ENCODE measurements at regions not wholly inside any gene's neighbourhood (a gene's known extent, or its start where the extent isn't known, plus 50 kb on each side); places are given as distances from the start of the nearest gene placed in this dataset.

DNA sequence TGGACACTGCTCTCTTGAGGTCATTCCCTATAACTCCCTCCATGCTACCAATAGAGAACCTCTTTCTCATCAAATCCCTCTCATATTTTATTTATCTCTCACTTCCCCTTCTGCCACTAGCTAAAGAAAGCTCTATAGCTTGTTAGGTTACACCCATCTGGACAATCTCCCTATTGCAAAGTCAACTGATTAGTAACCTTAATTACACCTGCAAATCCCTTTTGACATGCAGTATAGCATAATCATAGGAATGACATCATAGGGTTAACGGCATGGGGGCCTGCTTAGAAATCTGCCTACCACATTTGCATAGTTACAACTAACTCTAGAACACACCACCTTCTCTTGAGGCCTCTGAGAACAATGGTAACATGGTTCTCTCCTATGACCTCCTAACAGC lies 181.2 kb downstream of the EMP1 start:
- Histone ChIP-seq H3K4me1 (no peaks in the 10 kb centered on the region), H3K36me3 (no peaks in the 10 kb centered on the region), H3K9me3 (peaks cover 0 to 15% of the 10 kb centered on the region in 2 donors), H3K4me3 (no peak overlapping the region), H3K27me3 (no peaks in the 10 kb centered on the region), H3K27ac (no peak overlapping the region)
- TF ChIP-seq, protein P1, sequence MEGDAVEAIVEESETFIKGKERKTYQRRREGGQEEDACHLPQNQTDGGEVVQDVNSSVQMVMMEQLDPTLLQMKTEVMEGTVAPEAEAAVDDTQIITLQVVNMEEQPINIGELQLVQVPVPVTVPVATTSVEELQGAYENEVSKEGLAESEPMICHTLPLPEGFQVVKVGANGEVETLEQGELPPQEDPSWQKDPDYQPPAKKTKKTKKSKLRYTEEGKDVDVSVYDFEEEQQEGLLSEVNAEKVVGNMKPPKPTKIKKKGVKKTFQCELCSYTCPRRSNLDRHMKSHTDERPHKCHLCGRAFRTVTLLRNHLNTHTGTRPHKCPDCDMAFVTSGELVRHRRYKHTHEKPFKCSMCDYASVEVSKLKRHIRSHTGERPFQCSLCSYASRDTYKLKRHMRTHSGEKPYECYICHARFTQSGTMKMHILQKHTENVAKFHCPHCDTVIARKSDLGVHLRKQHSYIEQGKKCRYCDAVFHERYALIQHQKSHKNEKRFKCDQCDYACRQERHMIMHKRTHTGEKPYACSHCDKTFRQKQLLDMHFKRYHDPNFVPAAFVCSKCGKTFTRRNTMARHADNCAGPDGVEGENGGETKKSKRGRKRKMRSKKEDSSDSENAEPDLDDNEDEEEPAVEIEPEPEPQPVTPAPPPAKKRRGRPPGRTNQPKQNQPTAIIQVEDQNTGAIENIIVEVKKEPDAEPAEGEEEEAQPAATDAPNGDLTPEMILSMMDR (IDR thresholded peaks at IDR 0.05), result no peak
- no peak for DNase-seq (ENCODE audit: low spot score)

DNA sequence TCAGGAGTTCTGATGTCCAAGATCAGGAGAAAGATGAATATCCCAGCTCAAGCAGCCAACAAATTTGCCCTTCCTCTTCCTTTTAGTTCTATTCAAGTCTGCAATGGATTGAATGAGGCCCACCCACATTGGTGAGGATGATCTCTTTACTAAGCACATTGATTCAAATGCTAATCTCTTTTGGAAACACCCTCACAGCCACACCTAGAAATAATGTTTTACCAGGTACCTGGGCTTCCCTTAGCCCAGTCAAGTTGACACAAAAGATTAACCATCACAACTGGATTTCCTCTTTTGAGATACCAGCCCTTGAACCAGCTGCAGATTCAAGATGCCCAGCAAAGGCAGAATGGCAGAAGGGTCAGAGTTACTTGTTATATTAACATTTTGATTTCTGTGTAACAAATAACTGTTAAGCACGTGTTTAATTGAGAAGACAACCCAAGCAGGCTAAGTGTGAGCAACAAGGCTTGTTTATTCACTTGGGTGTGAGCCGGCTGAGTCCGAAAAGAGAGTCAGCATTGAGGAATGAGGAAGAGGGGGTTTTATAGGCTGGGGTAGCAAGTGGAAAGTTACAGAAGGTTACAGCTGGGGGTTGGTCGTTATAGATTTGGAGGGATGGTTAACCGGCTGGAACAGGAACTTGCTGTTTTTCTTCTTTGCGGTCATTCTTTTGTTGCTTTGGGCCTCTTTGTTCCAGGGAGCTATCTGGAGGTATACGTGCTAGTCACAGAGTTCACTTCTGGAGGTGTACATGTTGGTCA lies 180.3 kb downstream of the EMP1 start:
- Histone ChIP-seq H3K27me3 (no peaks in the 10 kb centered on the region), H3K27ac (no peak overlapping the region), H3K36me3 (no peaks in the 10 kb centered on the region), H3K4me1 (no peaks in the 10 kb centered on the region), H3K4me3 (no peak overlapping the region), H3K9me3 (peaks cover 0 to 15% of the 10 kb centered on the region in 2 donors)
- TF ChIP-seq, protein P1 (IDR thresholded peaks at IDR 0.05), result no peak
- no peak for DNase-seq (ENCODE audit: low spot score)

DNA sequence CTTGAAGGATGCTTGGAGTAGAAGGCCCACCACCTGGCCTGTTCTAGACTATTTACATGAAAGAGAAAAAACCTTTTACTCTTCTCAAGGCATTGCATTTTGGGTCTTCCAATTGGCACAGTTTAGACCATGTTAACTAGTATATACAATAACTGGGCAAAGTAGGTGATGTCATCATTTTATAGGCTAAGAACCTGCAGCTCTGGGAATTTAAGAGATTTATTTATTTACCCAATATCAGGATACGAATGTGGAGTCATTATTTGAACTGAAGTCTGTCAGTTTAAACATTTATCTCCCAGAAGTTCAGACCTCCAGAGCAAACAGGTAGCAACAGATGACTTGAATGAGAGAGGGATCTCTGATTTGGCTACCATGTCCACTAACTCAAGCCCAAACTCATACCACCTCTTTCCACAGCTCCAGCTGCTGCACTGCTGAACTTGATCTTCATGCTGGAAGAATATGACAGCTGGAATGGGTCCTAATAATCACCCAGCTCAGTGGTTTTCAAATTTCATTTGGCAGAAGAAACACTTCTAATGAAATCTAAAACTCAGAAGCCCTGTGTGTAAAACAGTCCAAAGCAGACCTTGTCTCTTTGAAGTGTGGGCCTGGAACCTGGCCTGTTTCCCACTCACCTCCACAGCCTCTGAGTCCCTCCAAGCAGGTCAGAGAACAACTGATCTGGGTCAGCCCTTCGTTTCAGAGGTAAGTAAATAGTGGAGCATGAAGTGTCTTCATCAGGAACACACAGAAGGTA lies 179.2 kb downstream of the EMP1 start:
- H3K36me3 ChIP-seq, result no peaks in the 10 kb centered on the region

DNA sequence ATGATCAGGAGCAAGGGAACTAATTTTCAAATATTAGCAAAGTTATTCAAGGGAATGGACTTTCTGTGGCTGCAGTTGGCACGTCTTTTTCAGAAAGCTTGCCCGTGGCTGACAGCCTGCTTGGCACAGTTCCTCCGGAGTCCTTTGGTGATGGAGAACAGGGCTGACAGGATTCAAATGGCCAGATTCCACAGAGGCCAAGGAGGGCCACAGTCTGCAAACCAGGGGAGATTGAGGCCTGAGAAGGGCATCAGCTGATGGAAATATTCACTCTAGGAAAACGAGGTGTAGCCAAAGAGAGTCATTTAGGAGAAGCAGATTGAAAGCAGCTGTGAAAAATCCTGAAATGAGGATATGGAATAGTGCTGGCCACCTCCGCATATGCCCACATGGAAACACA lies 178.3 kb downstream of the EMP1 start:
- Histone ChIP-seq H3K27ac (no peak overlapping the region), H3K4me1 (no peaks in the 10 kb centered on the region), H3K4me3 (no peak overlapping the region), H3K27me3 (no peaks in the 10 kb centered on the region), H3K36me3 (no peaks in the 10 kb centered on the region), H3K9me3 (peaks cover 0 to 15% of the 10 kb centered on the region in 2 donors)
- TF ChIP-seq, protein P1 (IDR thresholded peaks at IDR 0.05), result no peak
- no peak for DNase-seq (ENCODE audit: low spot score)

More for the DNA sequence above, 179.2 kb downstream of the EMP1 start:
- DNase-seq (ENCODE audit: low spot score), result no peak
- H3K9me3 ChIP-seq, result peaks cover 0 to 15% of the 10 kb centered on the region in 2 donors
- H3K4me1 ChIP-seq, result no peaks in the 10 kb centered on the region
- no peak overlapping the region for H3K4me3 ChIP-seq
- TF ChIP-seq, protein P1 (IDR thresholded peaks at IDR 0.05), result no peak
- H3K27ac ChIP-seq, result no peak overlapping the region
- no peaks in the 10 kb centered on the region for H3K27me3 ChIP-seq

DNA sequence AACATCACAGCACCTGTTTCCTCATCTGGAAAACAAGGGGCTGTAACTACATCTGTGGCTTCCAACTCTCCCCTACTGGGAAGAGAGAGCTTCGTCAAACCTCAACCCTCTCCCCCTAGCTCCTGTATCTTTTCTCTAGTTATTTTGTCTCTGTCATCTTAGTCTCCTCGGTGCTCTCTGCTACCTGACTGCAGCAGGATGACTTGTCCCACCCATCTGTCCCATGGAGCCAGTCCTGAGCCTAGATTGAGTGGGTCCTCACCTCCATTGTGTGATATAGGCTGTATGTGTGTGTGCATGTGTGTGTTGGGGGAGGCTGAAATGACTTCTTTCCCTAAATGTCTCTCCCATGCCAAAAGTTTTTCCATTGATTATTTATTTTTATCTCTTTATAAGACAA lies 177.3 kb downstream of the EMP1 start:
- no peaks in the 10 kb centered on the region for H3K27me3 ChIP-seq
- H3K4me3 ChIP-seq, result no peak overlapping the region
- H3K27ac ChIP-seq, result no peak overlapping the region
- DNase-seq (ENCODE audit: low spot score), result no peak
- TF ChIP-seq, protein P1 (IDR thresholded peaks at IDR 0.05), result no peak
- no peaks in the 10 kb centered on the region for H3K36me3 ChIP-seq
- peaks cover 0 to 15% of the 10 kb centered on the region in 2 donors for H3K9me3 ChIP-seq
- H3K4me1 ChIP-seq, result no peaks in the 10 kb centered on the region

Data from right atrium auricular region (tissue), 2 donors.